NT2/D1 (cell line): ENCODE measurements at regions not wholly inside any gene's neighbourhood (a gene's known extent, or its start where the extent isn't known, plus 50 kb on each side); places are given as distances from the start of the nearest gene placed in this dataset.

ENCODE experiments used
- SUZ12 ChIP-seq: IDR thresholded peaks from 2 replicates; pipeline ENCODE4 v1.6.1; 2011; ENCODE audit not compliant: insufficient read length, insufficient read depth; ENCODE audit errors: extremely low read depth
- YY1 ChIP-seq: IDR thresholded peaks from 2 replicates; pipeline ENCODE4 v1.6.1; 2011; ENCODE audit not compliant: insufficient read length, insufficient read depth
- ZNF274 ChIP-seq: IDR thresholded peaks from 2 replicates; pipeline ENCODE4 v1.6.1; 2011; ENCODE audit warnings: mild to moderate bottlenecking, low read depth, low read length

GRCh38 chr19:22533761-22534160 is 100.4 kb upstream of the ZNF492 start:
- TF ChIP-seq YY1 (no peak), ZNF274 (no peak), SUZ12 (no peak)
